ENCODE measurements at regions not wholly inside any gene's neighbourhood (a gene's known extent, or its start where the extent isn't known, plus 50 kb on each side); places are given as distances from the start of the nearest gene placed in this dataset.
A peak's percentile ranks its signal among the peaks of the same experiment; 100 is the strongest.
"Not testable (repeated sequence)": the region's sequence is repeated elsewhere in the genome, so short reads cannot be mapped to it uniquely, and the experiment has no call there.

GRCh38 chr4:145279122-145279960, 99.0 kb upstream of the OTUD4 start:
- in situ Hi-C loops (cut with MboI; ENCODE audit: low sequenced_read_pairs) = no loop called here
- no peak for DNase-seq (ENCODE audit: low spot score in 2 of 2)
- no peaks in the 10 kb centered on the region for H3K27me3 ChIP-seq (ENCODE audit: low read depth)

GRCh38 chr4:145278341-145279121, 98.1 kb upstream of the OTUD4 start:
- Histone ChIP-seq H3K9me3 (no peaks in the 10 kb centered on the region), H3K27me3 (ENCODE audit: low read depth) (no peaks in the 10 kb centered on the region), H3K4me1 (no peaks in the 10 kb centered on the region), H3K36me3 (replicated peaks) (no peaks in the 10 kb centered on the region), H3K4me3 (no peak overlapping the region)
- in situ Hi-C loops (cut with MboI; ENCODE audit: low sequenced_read_pairs) = no loop called here
- DNase-seq (ENCODE audit: low spot score in 2 of 2) = no peak

More at GRCh38 chr4:145279122-145279960, 99.0 kb upstream of the OTUD4 start:
- H3K4me1 ChIP-seq = no peaks in the 10 kb centered on the region
- no peaks in the 10 kb centered on the region for H3K9me3 ChIP-seq
- no peaks in the 10 kb centered on the region for H3K36me3 ChIP-seq (replicated peaks)
- H3K4me3 ChIP-seq = no peak overlapping the region

- Histone ChIP-seq H3K9me3 (no peaks in the 10 kb centered on the region), H3K36me3 (replicated peaks) (no peaks in the 10 kb centered on the region), H3K27me3 (ENCODE audit: low read depth) (no peaks in the 10 kb centered on the region), H3K4me1 (no peaks in the 10 kb centered on the region), H3K4me3 (no peak overlapping the region)
- in situ Hi-C loops (cut with MboI; ENCODE audit: low sequenced_read_pairs) = no loop called here
- DNase-seq (ENCODE audit: low spot score in 2 of 2) = no peak
These were observed 96.6 kb upstream of the OTUD4 start for GRCh38 chr4:145277011-145277410.

- H3K27me3 ChIP-seq (ENCODE audit: low read depth) = no peaks in the 10 kb centered on the region
- no peaks in the 10 kb centered on the region; the same call in 1 of the 2 replicates for H3K4me1 ChIP-seq
- in situ Hi-C loops (cut with MboI; ENCODE audit: low sequenced_read_pairs) = no loop called here
- H3K36me3 ChIP-seq (replicated peaks) = no peaks in the 10 kb centered on the region
- H3K4me3 ChIP-seq = no peak overlapping the region
- no peaks in the 10 kb centered on the region for H3K9me3 ChIP-seq
- no peak for DNase-seq (ENCODE audit: low spot score in 2 of 2)
These were observed 95.7 kb upstream of the OTUD4 start for GRCh38 chr4:145276050-145276449.

- no peak overlapping the region for H3K4me3 ChIP-seq
- H3K9me3 ChIP-seq = no peaks in the 10 kb centered on the region
- DNase-seq (ENCODE audit: low spot score in 2 of 2) = no peak
- H3K36me3 ChIP-seq (replicated peaks) = no peaks in the 10 kb centered on the region
- H3K4me1 ChIP-seq = no peaks in the 10 kb centered on the region; the same call in 1 of the 2 replicates
- in situ Hi-C loops (cut with MboI; ENCODE audit: low sequenced_read_pairs) = no loop called here
- no peaks in the 10 kb centered on the region for H3K27me3 ChIP-seq (ENCODE audit: low read depth)
These were observed 90.8 kb upstream of the OTUD4 start for GRCh38 chr4:145271194-145271593.

- no peak overlapping the region for H3K4me3 ChIP-seq
These were observed 86.5 kb upstream of the OTUD4 start for GRCh38 chr4:145266881-145267280.

GRCh38 chr4:145260091-145260490, 79.7 kb upstream of the OTUD4 start:
- Histone ChIP-seq H3K27me3 (ENCODE audit: low read depth) (no peaks in the 10 kb centered on the region), H3K4me1 (no peaks in the 10 kb centered on the region), H3K4me3 (no peak overlapping the region), H3K9me3 (no peaks in the 10 kb centered on the region; the same call in 1 of the 2 replicates), H3K36me3 (replicated peaks) (no peaks in the 10 kb centered on the region)
- in situ Hi-C loops (cut with MboI; ENCODE audit: low sequenced_read_pairs) = no loop called here
- DNase-seq (ENCODE audit: low spot score in 2 of 2) = peak; percentile 45 to 74

More at GRCh38 chr4:145266881-145267280, 86.5 kb upstream of the OTUD4 start:
- in situ Hi-C loops (cut with MboI; ENCODE audit: low sequenced_read_pairs) = no loop called here
- no peak for DNase-seq (ENCODE audit: low spot score in 2 of 2)
- no peaks in the 10 kb centered on the region; the same call in 1 of the 2 replicates for H3K9me3 ChIP-seq
- H3K27me3 ChIP-seq (ENCODE audit: low read depth) = no peaks in the 10 kb centered on the region
- no peaks in the 10 kb centered on the region for H3K36me3 ChIP-seq (replicated peaks)
- no peaks in the 10 kb centered on the region; the same call in 1 of the 2 replicates for H3K4me1 ChIP-seq

GRCh38 chr4:145255311-145255710, 74.9 kb upstream of the OTUD4 start:
- H3K36me3 ChIP-seq (replicated peaks); H3K4me3 ChIP-seq; H3K4me1 ChIP-seq; in situ Hi-C loops (cut with MboI; ENCODE audit: low sequenced_read_pairs); DNase-seq (ENCODE audit: low spot score in 2 of 2); H3K27me3 ChIP-seq (ENCODE audit: low read depth); H3K9me3 ChIP-seq: not testable (repeated sequence)

- no peak for DNase-seq (ENCODE audit: low spot score in 2 of 2)
- Histone ChIP-seq H3K27me3 (ENCODE audit: low read depth) (0 out of 2 replicates have a peak, but pooled peaks cover 5% of the 10 kb centered on the region), H3K9me3 (no peaks in the 10 kb centered on the region), H3K36me3 (replicated peaks) (no peaks in the 10 kb centered on the region), H3K4me3 (no peak overlapping the region), H3K4me1 (no peaks in the 10 kb centered on the region)
- in situ Hi-C loops (cut with MboI; ENCODE audit: low sequenced_read_pairs) = no loop called here
These were observed 71.8 kb upstream of the OTUD4 start for GRCh38 chr4:145252190-145252589.

GRCh38 chr4:145251391-145251790, 71.0 kb upstream of the OTUD4 start:
- in situ Hi-C loops (cut with MboI; ENCODE audit: low sequenced_read_pairs) = no loop called here
- H3K4me3 ChIP-seq = no peak overlapping the region
- 0 out of 2 replicates have a peak, but pooled peaks cover 5% of the 10 kb centered on the region for H3K27me3 ChIP-seq (ENCODE audit: low read depth)

GRCh38 chr4:145248971-145249370, 68.6 kb upstream of the OTUD4 start:
- in situ Hi-C loops (cut with MboI; ENCODE audit: low sequenced_read_pairs) = loop anchor here (25.0 kb wide), 1 partner anchor 313 kb away; no protein-coding TSS in a partner anchor
- Histone ChIP-seq H3K4me1 (no peaks in the 10 kb centered on the region), H3K27me3 (ENCODE audit: low read depth) (0 out of 2 replicates have a peak, but pooled peaks cover 5% of the 10 kb centered on the region), H3K4me3 (no peak overlapping the region), H3K36me3 (replicated peaks) (no peaks in the 10 kb centered on the region), H3K9me3 (no peaks in the 10 kb centered on the region)
- no peak for DNase-seq (ENCODE audit: low spot score in 2 of 2)

More at GRCh38 chr4:145251391-145251790, 71.0 kb upstream of the OTUD4 start:
- Histone ChIP-seq H3K36me3 (replicated peaks) (no peaks in the 10 kb centered on the region), H3K9me3 (no peaks in the 10 kb centered on the region), H3K4me1 (no peaks in the 10 kb centered on the region)
- DNase-seq (ENCODE audit: low spot score in 2 of 2) = no peak

GRCh38 chr4:145248502-145248901, 68.1 kb upstream of the OTUD4 start:
- no peaks in the 10 kb centered on the region for H3K36me3 ChIP-seq (replicated peaks)
- no peaks in the 10 kb centered on the region for H3K9me3 ChIP-seq
- no peak for DNase-seq (ENCODE audit: low spot score in 2 of 2)
- no peaks in the 10 kb centered on the region for H3K4me1 ChIP-seq
- in situ Hi-C loops (cut with MboI; ENCODE audit: low sequenced_read_pairs) = loop anchor here (25.0 kb wide), 1 partner anchor 314 kb away; no protein-coding TSS in a partner anchor
- H3K4me3 ChIP-seq = no peak overlapping the region
- H3K27me3 ChIP-seq (ENCODE audit: low read depth) = 0 out of 2 replicates have a peak, but pooled peaks cover 5% of the 10 kb centered on the region

GRCh38 chr4:145234091-145234706, 53.8 kb upstream of the OTUD4 start:
- no peaks in the 10 kb centered on the region for H3K27me3 ChIP-seq (ENCODE audit: low read depth)
- peak; percentile 65 to 74 for DNase-seq (ENCODE audit: low spot score in 2 of 2)
- no peak overlapping the region for H3K4me3 ChIP-seq
- in situ Hi-C loops (cut with MboI; ENCODE audit: low sequenced_read_pairs) = loop anchor here (25.0 kb wide), 1 partner anchor 328 kb away; no protein-coding TSS in a partner anchor
- H3K9me3 ChIP-seq = no peaks in the 10 kb centered on the region
- H3K4me1 ChIP-seq = no peaks in the 10 kb centered on the region
- no peaks in the 10 kb centered on the region for H3K36me3 ChIP-seq (replicated peaks)

Measured in HAP-1 (cell line).